Small intestine (tissue), 7 donors: ENCODE measurements at regions not wholly inside any gene's neighbourhood (a gene's known extent, or its start where the extent isn't known, plus 50 kb on each side); places are given as distances from the start of the nearest gene placed in this dataset.

ENCODE experiments used
- DNase-seq, 2 donors: peaks; one replicate each; pipeline versions ENCODE4 v3.0.0 to v3.0.0-alpha.2; 2013
- FAIRE-seq: peaks from 2 replicates; lab custom pipeline; 2012; peaks lifted over from hg19 to GRCh38; lab: Jason Lieb, UNC
- H3K27ac ChIP-seq, 3 donors: one replicate each; pipeline ENCODE4 v1.5.1; 2013; ENCODE audit warnings: low read length in 2 of 3, mild to moderate bottlenecking in 2 of 3, control low read depth in 1 of 3, inconsistent platforms in 1 of 3, low read depth in 1 of 3, moderate library complexity in 1 of 3
- H3K27me3 ChIP-seq, 3 donors: one replicate each; pipeline ENCODE4 v1.6.1; 2013; ENCODE audit warnings: low read length in 3 of 3, inconsistent platforms in 1 of 3; ENCODE audit not compliant: control insufficient read depth in 3 of 3, insufficient read depth in 3 of 3
- H3K36me3 ChIP-seq, 3 donors: one replicate each; pipeline ENCODE4 v1.6.1; 2013; ENCODE audit warnings: low read length in 3 of 3, inconsistent platforms in 1 of 3, low read depth in 1 of 3, mild to moderate bottlenecking in 1 of 3, moderate library complexity in 1 of 3; ENCODE audit not compliant: control insufficient read depth in 3 of 3, insufficient read depth in 2 of 3
- H3K4me1 ChIP-seq, 3 donors: one replicate each; pipeline ENCODE4 v1.6.1; 2013; ENCODE audit warnings: low read length in 2 of 3, inconsistent platforms in 1 of 3, low read depth in 1 of 3, mild to moderate bottlenecking in 1 of 3, moderate library complexity in 1 of 3; ENCODE audit not compliant: control insufficient read depth in 3 of 3, insufficient read depth in 2 of 3
- H3K4me3 ChIP-seq, 3 donors: one replicate each; pipeline ENCODE4 v1.5.1; 2013; ENCODE audit warnings: low read length in 3 of 3, control low read depth in 1 of 3, inconsistent platforms in 1 of 3, low read depth in 1 of 3, mild to moderate bottlenecking in 1 of 3, moderate library complexity in 1 of 3
- H3K9me3 ChIP-seq, 2 donors: one replicate each; pipeline ENCODE4 v1.6.1; 2013; ENCODE audit warnings: low read depth in 1 of 2, low read length in 1 of 2; ENCODE audit not compliant: control insufficient read depth in 2 of 2, insufficient read depth in 1 of 2
- WGBS, 3 donors: extraction: QIAGEN DNeasy Blood & Tissue Kit; methylation state at CpG; one replicate each; pipeline ENCODE4 v1.1.7; 2013; 5-methylcytosine and 5-hydroxymethylcytosine counted together
- donor health status: healthy with polysubstance abuse.
- donor health status: control.
- donor health status: control.
- donor health status: Bipolar disorder and iron deficiency.
- donor health status: healthy.

GRCh38 chr15:62847900-62848489 lies 194.6 kb upstream of the TPM1 start:
- WGBS, 3 donors: 62 to 69% (median 63%) methylated on average over 7 of the region's 7 CpGs
- H3K27me3 ChIP-seq: no peaks in the 10 kb centered on the region
- H3K4me3 ChIP-seq: no peak overlapping the region
- DNase-seq: peak; percentile 57 to 61
- peaks cover 0 to 5% of the 10 kb centered on the region in 2 donors for H3K9me3 ChIP-seq
- H3K27ac ChIP-seq: no peak overlapping the region
- peaks cover 0 to 14% (median 0%) of the 10 kb centered on the region in 3 donors for H3K4me1 ChIP-seq
- H3K36me3 ChIP-seq: peaks cover 0 to 24% (median 0%) of the 10 kb centered on the region in 3 donors
- FAIRE-seq: no peak

- DNase-seq (no peak), FAIRE-seq (no peak)
- H3K36me3 ChIP-seq: peaks cover 0 to 18% (median 0%) of the 10 kb centered on the region in 3 donors
- H3K4me1 ChIP-seq: peaks cover 0 to 14% (median 0%) of the 10 kb centered on the region in 3 donors
- H3K27me3 ChIP-seq: no peaks in the 10 kb centered on the region
- H3K9me3 ChIP-seq: peaks cover 0 to 5% of the 10 kb centered on the region in 2 donors
- 54 to 65% (median 60%) methylated on average over 5 of the region's 5 CpGs for WGBS, 3 donors
- no peak overlapping the region for H3K27ac ChIP-seq
- H3K4me3 ChIP-seq: no peak overlapping the region
Measured at GRCh38 chr15:62848632-62849050, 193.9 kb upstream of the TPM1 start.

GRCh38 chr15:62849316-62850106 lies 193.0 kb upstream of the TPM1 start:
- FAIRE-seq (no peak), DNase-seq (no peak)
- Histone ChIP-seq H3K4me1 (peaks cover 0 to 14% (median 0%) of the 10 kb centered on the region in 3 donors), H3K27ac (no peak overlapping the region), H3K27me3 (no peaks in the 10 kb centered on the region), H3K4me3 (no peak overlapping the region), H3K36me3 (peaks cover 0 to 10% (median 0%) of the 10 kb centered on the region in 3 donors), H3K9me3 (peaks cover 0 to 5% of the 10 kb centered on the region in 2 donors)
- 75 to 88% (median 77%) methylated on average over 4 of the region's 4 CpGs for WGBS, 3 donors

GRCh38 chr15:62850318-62850717 lies 192.2 kb upstream of the TPM1 start:
- H3K9me3 ChIP-seq: peaks cover 0 to 5% of the 10 kb centered on the region in 2 donors
- peaks cover 0 to 3% (median 0%) of the 10 kb centered on the region in 3 donors for H3K36me3 ChIP-seq
- H3K27me3 ChIP-seq: no peaks in the 10 kb centered on the region
- no peak overlapping the region for H3K4me3 ChIP-seq
- WGBS, 3 donors: 90% methylated on average over 9 of the region's 9 CpGs
- DNase-seq (no peak), FAIRE-seq (no peak)
- H3K27ac ChIP-seq: no peak overlapping the region
- peaks cover 0 to 12% (median 0%) of the 10 kb centered on the region in 3 donors for H3K4me1 ChIP-seq

GRCh38 chr15:62850791-62851291 lies 191.7 kb upstream of the TPM1 start:
- no peak for FAIRE-seq

GRCh38 chr15:62853114-62853840 lies 189.3 kb upstream of the TPM1 start:
- no peak for FAIRE-seq
- Histone ChIP-seq H3K27ac (no peak overlapping the region), H3K27me3 (no peaks in the 10 kb centered on the region), H3K9me3 (no peaks in the 10 kb centered on the region), H3K4me3 (no peak overlapping the region), H3K4me1 (peaks cover 0 to 6% (median 0%) of the 10 kb centered on the region in 3 donors), H3K36me3 (no peaks in the 10 kb centered on the region)
- WGBS, 3 donors: 56 to 76% (median 61%) methylated on average over 5 of the region's 5 CpGs
- DNase-seq: no peak

More at GRCh38 chr15:62850791-62851291, 191.7 kb upstream of the TPM1 start:
- peaks cover 0 to 5% of the 10 kb centered on the region in 2 donors for H3K9me3 ChIP-seq
- WGBS, 3 donors: 84 to 94% (median 84%) methylated on average over 9 of the region's 9 CpGs
- no peak overlapping the region for H3K27ac ChIP-seq
- DNase-seq: no peak
- no peaks in the 10 kb centered on the region for H3K27me3 ChIP-seq
- H3K4me3 ChIP-seq: no peak overlapping the region
- no peaks in the 10 kb centered on the region for H3K36me3 ChIP-seq
- peaks cover 0 to 8% (median 0%) of the 10 kb centered on the region in 3 donors for H3K4me1 ChIP-seq

GRCh38 chr15:62853841-62854225 lies 188.7 kb upstream of the TPM1 start:
- Histone ChIP-seq H3K4me1 (peaks cover 0 to under 1% (median 0%) of the 10 kb centered on the region in 3 donors), H3K27ac (no peak overlapping the region), H3K4me3 (no peak overlapping the region), H3K36me3 (no peaks in the 10 kb centered on the region), H3K27me3 (no peaks in the 10 kb centered on the region), H3K9me3 (no peaks in the 10 kb centered on the region)
- DNase-seq (no peak), FAIRE-seq (no peak)
- 37 to 72% (median 41%) methylated on average over 6 of the region's 6 CpGs for WGBS, 3 donors
